ENCODE measurements at regions not wholly inside any gene's neighbourhood (a gene's known extent, or its start where the extent isn't known, plus 50 kb on each side); places are given as distances from the start of the nearest gene placed in this dataset. TPM values are rescaled to one million over a fixed set of nuclear protein-coding genes. Genes with fewer than 3 reads are reported as not detected.

Small RNAs in the stretch of these regions (microRNA-seq; reads per million reads assigned to microRNA genes)
- gene MIR302F (ENCODE audit: borderline microRNAs expressed, borderline number of aligned reads, borderline replicate concordance), result not detected

Measured in CD4-positive, alpha-beta memory T cell (primary cell).